Erythroblast (primary cell): ENCODE measurements at regions not wholly inside any gene's neighbourhood (a gene's known extent, or its start where the extent isn't known, plus 50 kb on each side); places are given as distances from the start of the nearest gene placed in this dataset.

ENCODE experiments used
- GATA1 ChIP-seq: IDR thresholded peaks from 2 replicates; pipeline ENCODE4 v1.6.1; 2011; ENCODE audit warnings: low read depth, mild to moderate bottlenecking, control low read depth, low read length, moderate library complexity
- POLR2A ChIP-seq: IDR thresholded peaks from 2 replicates; pipeline ENCODE4 v1.6.1; 2011; ENCODE audit warnings: mild to moderate bottlenecking, low read length

DNA sequence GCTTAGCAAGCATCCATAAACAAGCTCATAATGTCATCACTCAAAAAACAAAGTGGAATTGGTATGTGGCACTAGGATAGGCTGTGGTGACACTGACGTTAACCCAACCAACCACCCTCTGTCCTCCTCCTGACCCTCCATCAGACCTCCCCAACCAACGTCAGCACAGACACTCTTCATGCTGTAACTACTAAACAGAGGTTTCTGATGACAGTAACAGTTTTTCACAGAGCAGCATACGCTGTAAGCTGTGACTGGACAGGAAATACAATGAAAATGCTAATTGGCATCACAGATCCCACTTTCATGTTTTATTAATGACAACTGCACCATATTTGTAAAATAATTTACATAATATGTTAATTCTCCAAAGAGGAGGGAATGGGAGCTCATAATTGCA, 238.0 kb downstream of the IRS2 start:
- no peak for TF ChIP-seq POLR2A
- no peak for TF ChIP-seq GATA1
